Suprapubic skin (tissue), 4 donors: ENCODE measurements at regions not wholly inside any gene's neighbourhood (a gene's known extent, or its start where the extent isn't known, plus 50 kb on each side); places are given as distances from the start of the nearest gene placed in this dataset.

Experiments
- DNase-seq, 2 donors: peaks; one replicate each; pipeline ENCODE4 v3.0.0-alpha.2; 2019; ENCODE audit warnings: low spot score in 2 of 2
- H3K27ac ChIP-seq: fragments of 200-600 bp; sonication (generic); one replicate; pipeline ENCODE4 v1.5.1; 2019
- H3K27me3 ChIP-seq: fragments of 200-600 bp; sonication (generic); one replicate; pipeline ENCODE4 v1.5.1; 2019
- H3K36me3 ChIP-seq: fragments of 200-600 bp; sonication (generic); one replicate; pipeline ENCODE4 v1.5.1; 2019
- H3K4me1 ChIP-seq: fragments of 200-600 bp; sonication (generic); one replicate; pipeline ENCODE4 v1.5.1; 2019
- H3K4me3 ChIP-seq: fragments of 200-600 bp; sonication (generic); one replicate; pipeline ENCODE4 v1.5.1; 2019; ENCODE audit warnings: mild to moderate bottlenecking
- H3K9me3 ChIP-seq: fragments of 200-600 bp; sonication (generic); one replicate; pipeline ENCODE4 v1.5.1; 2019
- EP300 ChIP-seq: sonication (generic); formaldehyde crosslinking; IDR thresholded peaks from one replicate; pipeline ENCODE4 v1.6.1; 2017; ENCODE audit warnings: antibody characterized with exemption
- POLR2A ChIP-seq, 2 donors: fragments of 450-650 bp; IDR thresholded peaks; one replicate each; pipeline ENCODE4 v1.6.1; 2017; ENCODE audit warnings: antibody characterized with exemption in 2 of 2, mild to moderate bottlenecking in 2 of 2, moderate library complexity in 2 of 2
- POLR2AphosphoS5 ChIP-seq, 3 donors: sonication (generic); formaldehyde crosslinking; IDR thresholded peaks; one replicate each; pipeline ENCODE4 v1.6.1; 2017; ENCODE audit warnings: antibody characterized with exemption in 3 of 3
- WGBS: methylation state at CpG from one replicate; pipeline ENCODE4 v1.1.5; 2018; 5-methylcytosine and 5-hydroxymethylcytosine counted together
- TF ChIP-seq, protein P1 (sequence below), 2 donors: fragments of 200-600 bp in 1 of 2; fragments of 450-650 bp in 1 of 2; sonication (generic) in 1 of 2; IDR thresholded peaks; one replicate each; pipeline ENCODE4 v1.5.1; 2016 to 2019; ENCODE audit warnings: antibody characterized with exemption in 2 of 2, mild to moderate bottlenecking in 1 of 2, moderate library complexity in 1 of 2

DNA sequence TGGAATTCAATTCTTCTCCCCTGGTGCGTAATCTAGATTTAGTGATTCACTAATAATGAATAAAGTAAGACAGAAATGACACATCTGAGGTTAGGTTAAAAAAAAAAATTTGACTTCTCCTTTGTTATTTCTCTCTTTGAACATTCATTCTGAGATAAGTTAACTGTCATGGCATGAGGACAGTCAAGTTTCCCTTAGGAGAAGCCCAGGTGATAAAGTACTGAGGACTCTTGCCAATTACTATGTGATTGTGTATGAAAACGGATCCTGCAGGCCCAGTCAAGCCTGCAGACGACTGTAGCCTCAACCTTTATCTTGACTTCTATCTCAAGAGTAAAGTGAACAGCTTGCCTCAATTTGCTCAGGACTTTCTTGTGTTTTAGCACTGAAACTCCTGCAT is 293.2 kb downstream of the PRR32 start:
- DNase-seq = no peak
- no peaks in the 10 kb centered on the region for H3K27me3 ChIP-seq
- H3K4me1 ChIP-seq = no peaks in the 10 kb centered on the region
- H3K9me3 ChIP-seq = no peaks in the 10 kb centered on the region
- TF ChIP-seq POLR2A (IDR thresholded peaks at IDR 0.05) (no peak), POLR2AphosphoS5 (IDR thresholded peaks at IDR 0.05) (no peak), EP300 (no peak)
- TF ChIP-seq, protein P1, sequence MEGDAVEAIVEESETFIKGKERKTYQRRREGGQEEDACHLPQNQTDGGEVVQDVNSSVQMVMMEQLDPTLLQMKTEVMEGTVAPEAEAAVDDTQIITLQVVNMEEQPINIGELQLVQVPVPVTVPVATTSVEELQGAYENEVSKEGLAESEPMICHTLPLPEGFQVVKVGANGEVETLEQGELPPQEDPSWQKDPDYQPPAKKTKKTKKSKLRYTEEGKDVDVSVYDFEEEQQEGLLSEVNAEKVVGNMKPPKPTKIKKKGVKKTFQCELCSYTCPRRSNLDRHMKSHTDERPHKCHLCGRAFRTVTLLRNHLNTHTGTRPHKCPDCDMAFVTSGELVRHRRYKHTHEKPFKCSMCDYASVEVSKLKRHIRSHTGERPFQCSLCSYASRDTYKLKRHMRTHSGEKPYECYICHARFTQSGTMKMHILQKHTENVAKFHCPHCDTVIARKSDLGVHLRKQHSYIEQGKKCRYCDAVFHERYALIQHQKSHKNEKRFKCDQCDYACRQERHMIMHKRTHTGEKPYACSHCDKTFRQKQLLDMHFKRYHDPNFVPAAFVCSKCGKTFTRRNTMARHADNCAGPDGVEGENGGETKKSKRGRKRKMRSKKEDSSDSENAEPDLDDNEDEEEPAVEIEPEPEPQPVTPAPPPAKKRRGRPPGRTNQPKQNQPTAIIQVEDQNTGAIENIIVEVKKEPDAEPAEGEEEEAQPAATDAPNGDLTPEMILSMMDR (IDR thresholded peaks at IDR 0.05) = no peak
- 22% methylated on average over 3 of the region's 3 CpGs for WGBS
- no peaks in the 10 kb centered on the region for H3K36me3 ChIP-seq
- H3K27ac ChIP-seq = no peak overlapping the region
- no peak overlapping the region for H3K4me3 ChIP-seq

DNA sequence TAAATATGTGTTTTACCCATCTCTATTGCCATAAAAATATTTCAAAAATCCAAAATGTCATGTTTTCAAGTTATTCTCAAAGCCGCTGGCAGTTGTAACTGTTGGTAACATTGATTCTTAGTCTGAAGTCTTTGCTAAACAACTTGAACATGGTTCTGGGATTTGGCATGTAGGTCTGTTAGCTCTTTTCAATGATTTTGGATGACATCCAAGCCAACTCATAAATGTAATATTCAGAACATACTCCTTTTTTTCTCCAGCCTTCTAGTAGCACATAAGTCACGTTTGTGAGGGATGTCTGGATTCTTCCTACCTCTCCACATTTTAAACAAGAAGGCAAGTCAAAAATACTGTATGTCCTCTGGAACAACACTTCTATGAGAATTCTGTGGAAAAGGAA is 305.3 kb downstream of the PRR32 start:
- no peaks in the 10 kb centered on the region for H3K27me3 ChIP-seq
- H3K9me3 ChIP-seq = no peaks in the 10 kb centered on the region
- no peaks in the 10 kb centered on the region for H3K36me3 ChIP-seq
- no peak for TF ChIP-seq POLR2A (IDR thresholded peaks at IDR 0.05)
- TF ChIP-seq POLR2AphosphoS5 (IDR thresholded peaks at IDR 0.05) = no peak
- TF ChIP-seq, protein P1 (IDR thresholded peaks at IDR 0.05) = no peak
- TF ChIP-seq EP300 = no peak
- H3K27ac ChIP-seq = no peak overlapping the region
- no peak for DNase-seq
- no peaks in the 10 kb centered on the region for H3K4me1 ChIP-seq
- H3K4me3 ChIP-seq = no peak overlapping the region
- 35% methylated on average over 2 of the region's 2 CpGs for WGBS

- no peaks in the 10 kb centered on the region for H3K27me3 ChIP-seq
- 79% methylated on average over 5 of the region's 5 CpGs for WGBS
- no peak overlapping the region for H3K4me3 ChIP-seq
- DNase-seq = no peak
- no peak overlapping the region for H3K27ac ChIP-seq
- H3K4me1 ChIP-seq = no peaks in the 10 kb centered on the region
- no peaks in the 10 kb centered on the region for H3K9me3 ChIP-seq
- H3K36me3 ChIP-seq = no peaks in the 10 kb centered on the region
- no peak for TF ChIP-seq POLR2AphosphoS5 (IDR thresholded peaks at IDR 0.05)
- no peak for TF ChIP-seq POLR2A (IDR thresholded peaks at IDR 0.05)
- TF ChIP-seq EP300 = no peak
- TF ChIP-seq, protein P1 (IDR thresholded peaks at IDR 0.05) = no peak
These were observed 308.8 kb downstream of the PRR32 start for GRCh38 chrX:127128282-127128681.

- TF ChIP-seq EP300 (no peak), POLR2A (IDR thresholded peaks at IDR 0.05) (no peak), POLR2AphosphoS5 (IDR thresholded peaks at IDR 0.05) (no peak)
- TF ChIP-seq, protein P1 (IDR thresholded peaks at IDR 0.05) = no peak
These were observed 310.0 kb downstream of the PRR32 start for GRCh38 chrX:127129510-127129909.

GRCh38 chrX:127138218-127138617 is 318.7 kb downstream of the PRR32 start:
- Histone ChIP-seq H3K4me3 (no peak overlapping the region), H3K36me3 (no peaks in the 10 kb centered on the region), H3K9me3 (no peaks in the 10 kb centered on the region), H3K4me1 (no peaks in the 10 kb centered on the region), H3K27me3 (no peaks in the 10 kb centered on the region), H3K27ac (no peak overlapping the region)
- 31% methylated on average over 1 of the region's 1 CpG for WGBS
- TF ChIP-seq, protein P1 (IDR thresholded peaks at IDR 0.05) = no peak
- TF ChIP-seq POLR2A (IDR thresholded peaks at IDR 0.05) = no peak
- no peak for TF ChIP-seq EP300
- TF ChIP-seq POLR2AphosphoS5 (IDR thresholded peaks at IDR 0.05) = no peak
- DNase-seq = no peak

More at GRCh38 chrX:127129510-127129909, 310.0 kb downstream of the PRR32 start:
- DNase-seq = no peak
- Histone ChIP-seq H3K27me3 (no peaks in the 10 kb centered on the region), H3K4me1 (no peaks in the 10 kb centered on the region), H3K9me3 (no peaks in the 10 kb centered on the region), H3K27ac (no peak overlapping the region), H3K36me3 (no peaks in the 10 kb centered on the region), H3K4me3 (no peak overlapping the region)
- 92% methylated on average over 2 of the region's 2 CpGs for WGBS
